ENCODE measurements at regions not wholly inside any gene's neighbourhood (a gene's known extent, or its start where the extent isn't known, plus 50 kb on each side); places are given as distances from the start of the nearest gene placed in this dataset.

GRCh38 chr6:128827675-128828464 is 55.1 kb upstream of the LAMA2 start:
- no peak for DNase-seq (ENCODE audit: low read depth in 2 of 2)

- DNase-seq (ENCODE audit: low read depth in 2 of 2), result no peak
These were observed 56.3 kb upstream of the LAMA2 start for GRCh38 chr6:128826606-128827005.

GRCh38 chr6:128822271-128822670 is 60.7 kb upstream of the LAMA2 start:
- DNase-seq (ENCODE audit: low read depth in 2 of 2), result no peak

GRCh38 chr6:128821116-128821515 is 61.8 kb upstream of the LAMA2 start:
- DNase-seq (ENCODE audit: low read depth in 2 of 2), result no peak

- no peak for DNase-seq (ENCODE audit: low read depth in 2 of 2)
These were observed 74.1 kb upstream of the LAMA2 start for GRCh38 chr6:128808856-128809255.

GRCh38 chr6:128807577-128807976 is 75.4 kb upstream of the LAMA2 start:
- DNase-seq (ENCODE audit: low read depth in 2 of 2), result peak; percentile 33 to 52

- no peak for DNase-seq (ENCODE audit: low read depth in 2 of 2)
These were observed 76.7 kb upstream of the LAMA2 start for GRCh38 chr6:128806261-128806660.

- DNase-seq (ENCODE audit: low read depth in 2 of 2), result peak; percentile 2 to 59
These were observed 79.0 kb upstream of the LAMA2 start for GRCh38 chr6:128803911-128804310.

- no peak for DNase-seq (ENCODE audit: low read depth in 2 of 2)
These were observed 81.3 kb upstream of the LAMA2 start for GRCh38 chr6:128801621-128802020.

- no peak for DNase-seq (ENCODE audit: low read depth in 2 of 2)
These were observed 98.7 kb upstream of the LAMA2 start for GRCh38 chr6:128784266-128784665.

- no peak for DNase-seq (ENCODE audit: low read depth in 2 of 2)
These were observed 114.8 kb upstream of the LAMA2 start for GRCh38 chr6:128768187-128768586.

GRCh38 chr6:128767705-128768104 is 115.2 kb upstream of the LAMA2 start:
- DNase-seq (ENCODE audit: low read depth in 2 of 2), result no peak

- no peak for DNase-seq (ENCODE audit: low read depth in 2 of 2)
These were observed 115.8 kb upstream of the LAMA2 start for GRCh38 chr6:128767150-128767549.

- no peak for DNase-seq (ENCODE audit: low read depth in 2 of 2)
These were observed 119.2 kb upstream of the LAMA2 start for GRCh38 chr6:128763599-128764300.

GRCh38 chr6:128759901-128760300 is 123.0 kb upstream of the LAMA2 start:
- no peak for DNase-seq (ENCODE audit: low read depth in 2 of 2)

GRCh38 chr6:128759447-128759846 is 123.5 kb upstream of the LAMA2 start:
- no peak for DNase-seq (ENCODE audit: low read depth in 2 of 2)

- DNase-seq (ENCODE audit: low read depth in 2 of 2), result no peak
These were observed 125.0 kb upstream of the LAMA2 start for GRCh38 chr6:128757961-128758360.

GRCh38 chr6:128754658-128755256 is 128.2 kb upstream of the LAMA2 start:
- DNase-seq (ENCODE audit: low read depth in 2 of 2), result no peak

- no peak for DNase-seq (ENCODE audit: low read depth in 2 of 2)
These were observed 138.8 kb upstream of the LAMA2 start for GRCh38 chr6:128743974-128744765.

GRCh38 chr6:128742900-128743299 is 140.0 kb upstream of the LAMA2 start:
- no peak for DNase-seq (ENCODE audit: low read depth in 2 of 2)

- DNase-seq (ENCODE audit: low read depth in 2 of 2), result no peak
These were observed 142.0 kb upstream of the LAMA2 start for GRCh38 chr6:128740951-128741350.

- DNase-seq (ENCODE audit: low read depth in 2 of 2), result no peak
These were observed 143.8 kb upstream of the LAMA2 start for GRCh38 chr6:128739112-128739511.

Data from lung microvascular endothelial cell (primary cell).